Activated CD4-positive, alpha-beta memory T cell treated with anti-CD3 and anti-CD28 coated beads for 36 hours (primary cell): ENCODE measurements at regions not wholly inside any gene's neighbourhood (a gene's known extent, or its start where the extent isn't known, plus 50 kb on each side); places are given as distances from the start of the nearest gene placed in this dataset.

Source experiments
- CTCF ChIA-PET: fragments of 350-600 bp; sonication (Branson Sonifier 250); formaldehyde crosslinking; loops from one replicate; lab custom pipeline; 2021; ENCODE audit warnings: antibody characterized with exemption, inconsistent platforms; lab: Charles Lee
- POLR2A ChIA-PET: fragments of 350-600 bp; sonication (Branson Sonifier 250); formaldehyde crosslinking; loops from one replicate; lab custom pipeline; 2021; ENCODE audit warnings: antibody characterized with exemption; lab: Charles Lee
- DNase-seq: peaks from one replicate; pipeline ENCODE4 v3.0.0-alpha.2; 2020
- H3K27ac Mint-ChIP-seq: one replicate; pipeline ENCODE4 v1.8.0; 2021; ENCODE audit warnings: mixed read lengths
- H3K27me3 Mint-ChIP-seq: one replicate; pipeline ENCODE4 v1.8.0; 2021; ENCODE audit warnings: mixed read lengths
- H3K36me3 Mint-ChIP-seq: one replicate; pipeline ENCODE4 v1.8.0; 2021; ENCODE audit warnings: mixed read lengths
- H3K4me1 Mint-ChIP-seq: one replicate; pipeline ENCODE4 v1.8.0; 2021; ENCODE audit warnings: low read depth, mixed read lengths
- H3K4me3 Mint-ChIP-seq: one replicate; pipeline ENCODE4 v1.8.0; 2021; ENCODE audit warnings: mild to moderate bottlenecking, mixed read lengths
- H3K9me3 Mint-ChIP-seq: one replicate; pipeline ENCODE4 v1.8.0; 2021; ENCODE audit warnings: mixed read lengths
- intact Hi-C: fragments of 100-400 bp; cut with micrococcal nuclease; formaldehyde crosslinking; loops from one replicate; pipeline ENCODE4 v1.15.1; 2023

- Mint-ChIP-seq H3K4me3 (no peak overlapping the region), H3K27ac (no peak overlapping the region), H3K9me3 (peaks cover 10% of the 10 kb centered on the region), H3K4me1 (no peaks in the 10 kb centered on the region), H3K36me3 (no peaks in the 10 kb centered on the region), H3K27me3 (no peaks in the 10 kb centered on the region)
- no peak for DNase-seq
- ChIA-PET POLR2A (no interaction called here), CTCF (interaction anchor here (0.5 kb wide), 1 partner anchor 297 kb away, joined by 6 read pairs; no protein-coding TSS in a partner anchor)
- intact Hi-C loops = no loop called here
Measured at GRCh38 chr11:81071606-81072005, 1630.8 kb upstream of the TENM4 start.

GRCh38 chr11:81070948-81071347 lies 1630.1 kb upstream of the TENM4 start:
- H3K27me3 Mint-ChIP-seq = no peaks in the 10 kb centered on the region
- H3K27ac Mint-ChIP-seq = no peak overlapping the region
- H3K4me3 Mint-ChIP-seq = no peak overlapping the region
- no peaks in the 10 kb centered on the region for H3K4me1 Mint-ChIP-seq
- H3K9me3 Mint-ChIP-seq = peaks cover 10% of the 10 kb centered on the region
- CTCF ChIA-PET = interaction anchor here (0.5 kb wide), 1 partner anchor 297 kb away, joined by 6 read pairs; no protein-coding TSS in a partner anchor
- no peaks in the 10 kb centered on the region for H3K36me3 Mint-ChIP-seq
- POLR2A ChIA-PET = no interaction called here
- intact Hi-C loops = no loop called here
- no peak for DNase-seq

GRCh38 chr11:81059356-81059755 lies 1618.5 kb upstream of the TENM4 start:
- no peak overlapping the region for H3K27ac Mint-ChIP-seq
- CTCF ChIA-PET = no interaction called here
- no peak overlapping the region for H3K4me3 Mint-ChIP-seq
- H3K27me3 Mint-ChIP-seq = no peaks in the 10 kb centered on the region
- DNase-seq = no peak
- no peaks in the 10 kb centered on the region for H3K4me1 Mint-ChIP-seq
- peaks cover 31% of the 10 kb centered on the region for H3K9me3 Mint-ChIP-seq
- H3K36me3 Mint-ChIP-seq = no peaks in the 10 kb centered on the region
- POLR2A ChIA-PET = no interaction called here
- intact Hi-C loops = no loop called here

- H3K4me3 Mint-ChIP-seq = no peak overlapping the region
- H3K36me3 Mint-ChIP-seq = no peaks in the 10 kb centered on the region
- no peak for DNase-seq
- ChIA-PET CTCF (no interaction called here), POLR2A (no interaction called here)
- peaks cover 9% of the 10 kb centered on the region for H3K9me3 Mint-ChIP-seq
- H3K27me3 Mint-ChIP-seq = no peaks in the 10 kb centered on the region
- no peaks in the 10 kb centered on the region for H3K4me1 Mint-ChIP-seq
- intact Hi-C loops = no loop called here
- H3K27ac Mint-ChIP-seq = no peak overlapping the region
Measured at GRCh38 chr11:81052344-81053158, 1611.7 kb upstream of the TENM4 start.

- Mint-ChIP-seq H3K4me1 (no peaks in the 10 kb centered on the region), H3K36me3 (no peaks in the 10 kb centered on the region), H3K27me3 (no peaks in the 10 kb centered on the region), H3K9me3 (peaks cover 37% of the 10 kb centered on the region), H3K4me3 (no peak overlapping the region), H3K27ac (no peak overlapping the region)
- POLR2A ChIA-PET = no interaction called here
- intact Hi-C loops = no loop called here
- no peak for DNase-seq
- CTCF ChIA-PET = no interaction called here
Measured at GRCh38 chr11:81039916-81040524, 1599.2 kb upstream of the TENM4 start.

GRCh38 chr11:81036168-81036870 lies 1595.5 kb upstream of the TENM4 start:
- intact Hi-C loops = no loop called here
- H3K4me3 Mint-ChIP-seq = no peak overlapping the region
- no peak for DNase-seq
- no peaks in the 10 kb centered on the region for H3K4me1 Mint-ChIP-seq
- CTCF ChIA-PET = no interaction called here
- peaks cover 38% of the 10 kb centered on the region for H3K9me3 Mint-ChIP-seq
- no peak overlapping the region for H3K27ac Mint-ChIP-seq
- no peaks in the 10 kb centered on the region for H3K36me3 Mint-ChIP-seq
- no peaks in the 10 kb centered on the region for H3K27me3 Mint-ChIP-seq
- POLR2A ChIA-PET = no interaction called here

GRCh38 chr11:81033779-81034540 lies 1593.1 kb upstream of the TENM4 start:
- peaks cover 32% of the 10 kb centered on the region for H3K9me3 Mint-ChIP-seq
- POLR2A ChIA-PET = no interaction called here
- H3K36me3 Mint-ChIP-seq = no peaks in the 10 kb centered on the region

GRCh38 chr11:81032906-81033305 lies 1592.1 kb upstream of the TENM4 start:
- peaks cover 35% of the 10 kb centered on the region for H3K9me3 Mint-ChIP-seq
- ChIA-PET POLR2A (no interaction called here), CTCF (no interaction called here)

More at GRCh38 chr11:81033779-81034540, 1593.1 kb upstream of the TENM4 start:
- Mint-ChIP-seq H3K4me1 (no peaks in the 10 kb centered on the region), H3K27me3 (no peaks in the 10 kb centered on the region), H3K27ac (no peak overlapping the region), H3K4me3 (no peak overlapping the region)
- no peak for DNase-seq
- CTCF ChIA-PET = no interaction called here
- intact Hi-C loops = no loop called here

GRCh38 chr11:81030186-81030585 lies 1589.4 kb upstream of the TENM4 start:
- intact Hi-C loops = no loop called here
- Mint-ChIP-seq H3K27ac (no peak overlapping the region), H3K36me3 (no peaks in the 10 kb centered on the region), H3K27me3 (no peaks in the 10 kb centered on the region), H3K9me3 (peaks cover 11% of the 10 kb centered on the region), H3K4me3 (no peak overlapping the region), H3K4me1 (no peaks in the 10 kb centered on the region)
- ChIA-PET POLR2A (no interaction called here), CTCF (no interaction called here)
- DNase-seq = no peak

More at GRCh38 chr11:81032906-81033305, 1592.1 kb upstream of the TENM4 start:
- Mint-ChIP-seq H3K27ac (no peak overlapping the region), H3K36me3 (no peaks in the 10 kb centered on the region), H3K4me3 (no peak overlapping the region), H3K4me1 (no peaks in the 10 kb centered on the region), H3K27me3 (no peaks in the 10 kb centered on the region)
- DNase-seq = no peak
- intact Hi-C loops = no loop called here

- Mint-ChIP-seq H3K27me3 (no peaks in the 10 kb centered on the region), H3K9me3 (peaks cover 6% of the 10 kb centered on the region), H3K27ac (no peak overlapping the region), H3K36me3 (no peaks in the 10 kb centered on the region), H3K4me1 (no peaks in the 10 kb centered on the region), H3K4me3 (no peak overlapping the region)
- no peak for DNase-seq
- POLR2A ChIA-PET = no interaction called here
- CTCF ChIA-PET = no interaction called here
- intact Hi-C loops = no loop called here
Measured at GRCh38 chr11:81026032-81026431, 1585.2 kb upstream of the TENM4 start.

- POLR2A ChIA-PET = no interaction called here
- Mint-ChIP-seq H3K36me3 (no peaks in the 10 kb centered on the region), H3K4me1 (no peaks in the 10 kb centered on the region), H3K27me3 (no peaks in the 10 kb centered on the region), H3K27ac (no peak overlapping the region), H3K4me3 (no peak overlapping the region), H3K9me3 (peaks cover 8% of the 10 kb centered on the region)
- CTCF ChIA-PET = no interaction called here
- DNase-seq = no peak
- intact Hi-C loops = no loop called here
Measured at GRCh38 chr11:81022057-81022456, 1581.2 kb upstream of the TENM4 start.

GRCh38 chr11:81010631-81011030 lies 1569.8 kb upstream of the TENM4 start:
- intact Hi-C loops = no loop called here
- DNase-seq = no peak
- Mint-ChIP-seq H3K9me3 (peaks cover 15% of the 10 kb centered on the region), H3K4me3 (no peak overlapping the region), H3K36me3 (no peaks in the 10 kb centered on the region), H3K4me1 (no peaks in the 10 kb centered on the region), H3K27me3 (no peaks in the 10 kb centered on the region), H3K27ac (no peak overlapping the region)
- POLR2A ChIA-PET = no interaction called here
- CTCF ChIA-PET = no interaction called here
